ENCODE measurements at regions not wholly inside any gene's neighbourhood (a gene's known extent, or its start where the extent isn't known, plus 50 kb on each side); places are given as distances from the start of the nearest gene placed in this dataset.

DNA sequence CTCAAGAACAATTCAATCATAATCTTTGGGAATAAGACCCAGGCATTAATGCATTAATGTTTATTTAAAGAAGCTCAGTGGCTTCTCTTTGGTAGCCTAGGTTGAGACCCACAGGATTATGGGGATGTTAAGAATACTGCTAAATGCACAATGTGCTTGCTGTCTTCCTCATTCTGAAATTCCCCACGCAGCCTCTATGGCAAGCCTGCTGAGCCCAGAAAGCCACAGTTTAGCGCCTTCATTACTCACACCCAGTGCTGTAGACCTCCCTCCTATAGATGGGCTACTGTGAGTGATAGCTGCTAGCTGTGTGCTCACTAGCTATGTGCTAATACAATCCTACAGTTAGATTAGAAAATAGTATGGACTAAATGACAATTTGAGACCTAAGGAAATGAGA is 90.6 kb downstream of the TNFSF13B start:
- intact Hi-C loops (cut with DNase I, micrococcal nuclease), result no loop called here
- H3K27me3 ChIP-seq (ENCODE audit: control insufficient read depth in 1 of 2, insufficient read depth in 2 of 2, low read length in 2 of 2), result no peaks in the 10 kb centered on the region
- peaks cover 4% of the 10 kb centered on the region for H3K27me3 Mint-ChIP-seq
- ChIA-PET POLR2A (no interaction called here), CTCF (no interaction called here)
- no peak for DNase-seq
- H3K9me3 Mint-ChIP-seq, result no peaks in the 10 kb centered on the region
- no peak for ATAC-seq (ENCODE audit: poor library complexity)
- H3K4me1 Mint-ChIP-seq (ENCODE audit: low read depth), result no peaks in the 10 kb centered on the region
- no peak overlapping the region for H3K4me3 Mint-ChIP-seq
- no peaks in the 10 kb centered on the region for H3K9me3 ChIP-seq (ENCODE audit: control insufficient read depth in 1 of 2, insufficient read depth in 1 of 2, low read length in 2 of 2)
- H3K36me3 Mint-ChIP-seq (ENCODE audit: low read depth), result no peaks in the 10 kb centered on the region
- no peaks in the 10 kb centered on the region for H3K36me3 ChIP-seq (ENCODE audit: insufficient read depth, low read length)
- H3K4me1 ChIP-seq (ENCODE audit: insufficient read depth, low read length), result no peaks in the 10 kb centered on the region
- H3K4me3 ChIP-seq (ENCODE audit: low read length), result no peak overlapping the region
- TF ChIP-seq, protein P1, sequence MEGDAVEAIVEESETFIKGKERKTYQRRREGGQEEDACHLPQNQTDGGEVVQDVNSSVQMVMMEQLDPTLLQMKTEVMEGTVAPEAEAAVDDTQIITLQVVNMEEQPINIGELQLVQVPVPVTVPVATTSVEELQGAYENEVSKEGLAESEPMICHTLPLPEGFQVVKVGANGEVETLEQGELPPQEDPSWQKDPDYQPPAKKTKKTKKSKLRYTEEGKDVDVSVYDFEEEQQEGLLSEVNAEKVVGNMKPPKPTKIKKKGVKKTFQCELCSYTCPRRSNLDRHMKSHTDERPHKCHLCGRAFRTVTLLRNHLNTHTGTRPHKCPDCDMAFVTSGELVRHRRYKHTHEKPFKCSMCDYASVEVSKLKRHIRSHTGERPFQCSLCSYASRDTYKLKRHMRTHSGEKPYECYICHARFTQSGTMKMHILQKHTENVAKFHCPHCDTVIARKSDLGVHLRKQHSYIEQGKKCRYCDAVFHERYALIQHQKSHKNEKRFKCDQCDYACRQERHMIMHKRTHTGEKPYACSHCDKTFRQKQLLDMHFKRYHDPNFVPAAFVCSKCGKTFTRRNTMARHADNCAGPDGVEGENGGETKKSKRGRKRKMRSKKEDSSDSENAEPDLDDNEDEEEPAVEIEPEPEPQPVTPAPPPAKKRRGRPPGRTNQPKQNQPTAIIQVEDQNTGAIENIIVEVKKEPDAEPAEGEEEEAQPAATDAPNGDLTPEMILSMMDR (IDR thresholded peaks at IDR 0.05), result no peak
- H3K27ac ChIP-seq (ENCODE audit: low read depth in 1 of 2, low read length in 2 of 2), result no peak overlapping the region
- H3K27ac Mint-ChIP-seq, result no peak overlapping the region

DNA sequence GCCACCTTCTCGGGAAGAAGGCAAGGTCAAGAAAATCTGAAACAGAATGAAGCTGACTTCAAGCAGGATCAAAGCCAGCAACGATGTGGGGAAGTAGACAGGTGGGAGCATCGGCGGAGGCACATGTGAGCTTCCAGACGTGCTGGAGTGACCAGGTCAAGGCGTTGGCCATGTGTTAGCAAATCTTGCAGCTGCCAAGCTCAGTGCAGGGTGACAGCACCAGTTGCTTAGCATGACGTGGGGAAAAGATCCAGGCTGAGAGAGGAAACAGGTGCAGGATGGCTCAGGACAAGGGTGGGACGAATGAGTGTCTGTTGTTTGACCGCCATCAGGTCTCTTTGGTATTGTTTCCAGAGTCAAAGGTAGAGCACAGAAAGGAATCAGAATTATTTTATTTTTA is 92.3 kb downstream of the TNFSF13B start:
- no peaks in the 10 kb centered on the region for H3K9me3 ChIP-seq (ENCODE audit: control insufficient read depth in 1 of 2, insufficient read depth in 1 of 2, low read length in 2 of 2)
- no peaks in the 10 kb centered on the region for H3K4me1 ChIP-seq (ENCODE audit: insufficient read depth, low read length)
- DNase-seq (no peak), ATAC-seq (ENCODE audit: poor library complexity) (no peak)
- ChIA-PET CTCF (no interaction called here), POLR2A (interaction anchor here (1.6 kb wide), 1 partner anchor 12 kb away, joined by 3 read pairs; no protein-coding TSS in a partner anchor)
- intact Hi-C loops (cut with DNase I, micrococcal nuclease), result no loop called here
- TF ChIP-seq, protein P1 (IDR thresholded peaks at IDR 0.05), result no peak
- Mint-ChIP-seq H3K27ac (no peak overlapping the region), H3K9me3 (no peaks in the 10 kb centered on the region), H3K4me1 (ENCODE audit: low read depth) (no peaks in the 10 kb centered on the region), H3K27me3 (peaks cover 4% of the 10 kb centered on the region), H3K36me3 (ENCODE audit: low read depth) (no peaks in the 10 kb centered on the region), H3K4me3 (no peak overlapping the region)
- no peak overlapping the region for H3K27ac ChIP-seq (ENCODE audit: low read depth in 1 of 2, low read length in 2 of 2)
- H3K36me3 ChIP-seq (ENCODE audit: insufficient read depth, low read length), result no peaks in the 10 kb centered on the region
- H3K27me3 ChIP-seq (ENCODE audit: control insufficient read depth in 1 of 2, insufficient read depth in 2 of 2, low read length in 2 of 2), result no peaks in the 10 kb centered on the region
- no peak overlapping the region for H3K4me3 ChIP-seq (ENCODE audit: low read length)

DNA sequence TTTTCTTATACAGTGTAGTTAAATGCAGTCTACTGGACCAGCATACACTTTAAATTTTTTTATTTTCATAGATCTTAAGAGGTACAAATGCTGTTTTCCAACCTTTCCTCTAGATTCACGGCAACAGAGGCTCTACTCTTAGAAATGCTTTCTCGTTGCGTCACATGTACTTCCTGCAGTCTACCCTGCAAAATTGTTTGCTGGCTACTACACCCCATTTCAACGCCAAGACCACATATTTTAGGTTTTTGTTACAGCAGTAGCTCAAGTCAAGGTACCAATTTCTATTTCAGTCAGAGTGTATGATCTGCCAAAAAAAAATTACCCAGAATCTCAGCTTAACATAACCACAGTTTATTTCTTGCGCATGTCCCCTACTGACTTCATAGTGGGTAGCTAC is 94.1 kb downstream of the TNFSF13B start:
- Mint-ChIP-seq H3K9me3 (no peaks in the 10 kb centered on the region), H3K36me3 (ENCODE audit: low read depth) (no peaks in the 10 kb centered on the region), H3K27me3 (peaks cover 4% of the 10 kb centered on the region), H3K27ac (no peak overlapping the region), H3K4me1 (ENCODE audit: low read depth) (no peaks in the 10 kb centered on the region), H3K4me3 (no peak overlapping the region)
- intact Hi-C loops (cut with DNase I, micrococcal nuclease), result no loop called here
- Histone ChIP-seq H3K9me3 (ENCODE audit: control insufficient read depth in 1 of 2, insufficient read depth in 1 of 2, low read length in 2 of 2) (no peaks in the 10 kb centered on the region), H3K4me1 (ENCODE audit: insufficient read depth, low read length) (no peaks in the 10 kb centered on the region), H3K27ac (ENCODE audit: low read depth in 1 of 2, low read length in 2 of 2) (no peak overlapping the region), H3K36me3 (ENCODE audit: insufficient read depth, low read length) (no peaks in the 10 kb centered on the region), H3K27me3 (ENCODE audit: control insufficient read depth in 1 of 2, insufficient read depth in 2 of 2, low read length in 2 of 2) (no peaks in the 10 kb centered on the region), H3K4me3 (ENCODE audit: low read length) (no peak overlapping the region)
- DNase-seq (no peak), ATAC-seq (ENCODE audit: poor library complexity) (no peak)
- POLR2A ChIA-PET, result no interaction called here
- TF ChIP-seq, protein P1 (IDR thresholded peaks at IDR 0.05), result no peak
- CTCF ChIA-PET, result interaction anchor here (1.0 kb wide), 1 partner anchor 11 kb away, joined by 3 read pairs; no protein-coding TSS in a partner anchor

Measured in CD4-positive, alpha-beta T cell (primary cell).